Testis (tissue), 2 donors: ENCODE measurements at regions not wholly inside any gene's neighbourhood (a gene's known extent, or its start where the extent isn't known, plus 50 kb on each side); places are given as distances from the start of the nearest gene placed in this dataset.

ENCODE experiments used
- CTCF ChIP-seq, 3 experiments: fragments of 450-650 bp in 2 of 3; fragments of 200-600 bp in 1 of 3; sonication (generic) in 1 of 3; IDR thresholded peaks; one replicate each; pipeline ENCODE4 v1.5.1; 2016 to 2019; ENCODE audit warnings: antibody characterized with exemption in 3 of 3, mild to moderate bottlenecking in 2 of 3, moderate library complexity in 1 of 3
- POLR2A ChIP-seq: fragments of 450-650 bp; IDR thresholded peaks from one replicate; pipeline ENCODE4 v1.6.1; 2017; ENCODE audit warnings: antibody characterized with exemption, mild to moderate bottlenecking, moderate library complexity

- TF ChIP-seq CTCF (IDR thresholded peaks at IDR 0.05) (no peak), POLR2A (no peak)
Observed at GRCh38 chr6:166726201-166726600, 99.2 kb upstream of the RPS6KA2 start.
